ENCODE measurements at regions not wholly inside any gene's neighbourhood (a gene's known extent, or its start where the extent isn't known, plus 50 kb on each side); places are given as distances from the start of the nearest gene placed in this dataset.

- DNase-seq (ENCODE audit: low spot score) = no peak
Measured at GRCh38 chr17:72065556-72065955, 55.3 kb upstream of the SOX9 start.

- no peak for DNase-seq (ENCODE audit: low spot score)
Measured at GRCh38 chr17:72068643-72069042, 52.2 kb upstream of the SOX9 start.

GRCh38 chr17:72069586-72070202 is 51.1 kb upstream of the SOX9 start:
- DNase-seq (ENCODE audit: low spot score) = no peak

All from HuH-7.5 (cell line).